HG02870 (cell line): ENCODE measurements at regions not wholly inside any gene's neighbourhood (a gene's known extent, or its start where the extent isn't known, plus 50 kb on each side); places are given as distances from the start of the nearest gene placed in this dataset.

Experiments used
- ATAC-seq: cut with Tn5 transposase; IDR thresholded peaks from one replicate; pipeline ENCODE4 v1.9.1; 2021; ENCODE audit warnings: mild to moderate bottlenecking, moderate library complexity; ENCODE audit not compliant: unreplicated experiment

GRCh38 chr4:45795135-45795534 lies 328.7 kb downstream of the GABRG1 start:
- ATAC-seq = no peak

GRCh38 chr4:45778514-45778913 lies 345.3 kb downstream of the GABRG1 start:
- no peak for ATAC-seq

GRCh38 chr4:45776146-45776545 lies 347.7 kb downstream of the GABRG1 start:
- no peak for ATAC-seq

- no peak for ATAC-seq
These were observed 352.9 kb downstream of the GABRG1 start for GRCh38 chr4:45770958-45771357.

- ATAC-seq = no peak
These were observed 358.3 kb downstream of the GABRG1 start for GRCh38 chr4:45765521-45765920.

- ATAC-seq = no peak
These were observed 371.9 kb downstream of the GABRG1 start for GRCh38 chr4:45751877-45752530.

GRCh38 chr4:45750721-45751120 lies 373.1 kb downstream of the GABRG1 start:
- no peak for ATAC-seq

GRCh38 chr4:45745741-45746140 lies 378.1 kb downstream of the GABRG1 start:
- no peak for ATAC-seq

GRCh38 chr4:45741897-45742296 lies 382.0 kb downstream of the GABRG1 start:
- no peak for ATAC-seq

GRCh38 chr4:45732161-45732560 lies 391.7 kb downstream of the GABRG1 start:
- no peak for ATAC-seq

- no peak for ATAC-seq
These were observed 407.8 kb downstream of the GABRG1 start for GRCh38 chr4:45716093-45716492.

GRCh38 chr4:45713996-45714395 lies 409.9 kb downstream of the GABRG1 start:
- no peak for ATAC-seq

- ATAC-seq = no peak
These were observed 422.2 kb downstream of the GABRG1 start for GRCh38 chr4:45701621-45702020.

GRCh38 chr4:45693746-45694145 lies 430.1 kb downstream of the GABRG1 start:
- ATAC-seq = no peak

- ATAC-seq = no peak
These were observed 431.6 kb downstream of the GABRG1 start for GRCh38 chr4:45692131-45692735.

GRCh38 chr4:45688341-45688740 lies 435.5 kb downstream of the GABRG1 start:
- ATAC-seq = no peak

- ATAC-seq = no peak
These were observed 444.4 kb downstream of the GABRG1 start for GRCh38 chr4:45679411-45679810.

GRCh38 chr4:45668128-45668527 lies 455.7 kb downstream of the GABRG1 start:
- no peak for ATAC-seq

- no peak for ATAC-seq
These were observed 460.2 kb downstream of the GABRG1 start for GRCh38 chr4:45663628-45664081.

GRCh38 chr4:45663003-45663402 lies 460.9 kb downstream of the GABRG1 start:
- ATAC-seq = no peak

GRCh38 chr4:45661893-45662292 lies 462.0 kb downstream of the GABRG1 start:
- no peak for ATAC-seq

- no peak for ATAC-seq
These were observed 473.3 kb downstream of the GABRG1 start for GRCh38 chr4:45650545-45650944.

GRCh38 chr4:45648846-45649245 lies 475.0 kb downstream of the GABRG1 start:
- no peak for ATAC-seq
